ENCODE measurements at regions not wholly inside any gene's neighbourhood (a gene's known extent, or its start where the extent isn't known, plus 50 kb on each side); places are given as distances from the start of the nearest gene placed in this dataset.
"Not testable (repeated sequence)": the region's sequence is repeated elsewhere in the genome, so short reads cannot be mapped to it uniquely, and the experiment has no call there.

DNA sequence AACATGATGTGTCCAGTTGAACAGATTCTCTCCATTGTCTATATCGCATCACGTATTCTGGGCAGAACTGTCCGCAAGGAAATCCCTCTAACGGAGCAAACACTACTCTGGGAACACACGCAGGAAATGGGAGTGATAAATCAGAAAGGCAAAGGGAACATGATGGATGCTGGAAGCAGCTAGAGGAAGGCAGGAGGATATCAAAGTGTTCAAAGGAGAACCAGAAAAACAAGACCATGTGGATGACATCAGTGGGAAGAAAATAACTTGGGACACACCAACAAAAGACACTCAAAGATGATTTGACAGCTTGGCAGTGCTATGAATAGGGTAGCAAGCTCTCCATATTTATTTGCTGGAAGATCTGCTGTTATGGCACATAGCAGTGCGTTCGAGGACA lies 142.9 kb downstream of the PLK2 start:
- DNase-seq: no peak
- Histone ChIP-seq H3K9me3 (ENCODE audit: control insufficient read depth in 1 of 2, low read length in 2 of 2) (no peaks in the 10 kb centered on the region), H3K27me3 (ENCODE audit: insufficient read depth, low read length) (no peaks in the 10 kb centered on the region), H3K27ac (ENCODE audit: low read depth, low read length) (no peak overlapping the region), H3K4me1 (ENCODE audit: insufficient read depth, low read length) (no peaks in the 10 kb centered on the region), H3K36me3 (ENCODE audit: insufficient read depth, low read length) (no peaks in the 10 kb centered on the region), H3K4me3 (ENCODE audit: low read length in 2 of 2) (no peak overlapping the region)
- no peaks in the 10 kb centered on the region for H3K4me1 Mint-ChIP-seq
- ChIA-PET CTCF (ENCODE audit: partially characterized antibody) (no interaction called here), POLR2A (ENCODE audit: partially characterized antibody) (no interaction called here)
- H3K9me3 Mint-ChIP-seq: no peaks in the 10 kb centered on the region
- peaks cover 2 to 4% of the 10 kb centered on the region in 2 donors for H3K27me3 Mint-ChIP-seq
- H3K27ac Mint-ChIP-seq: no peak overlapping the region
- intact Hi-C loops (cut with micrococcal nuclease): no loop called here
- H3K4me3 Mint-ChIP-seq: no peak overlapping the region
- no peaks in the 10 kb centered on the region for H3K36me3 Mint-ChIP-seq

DNA sequence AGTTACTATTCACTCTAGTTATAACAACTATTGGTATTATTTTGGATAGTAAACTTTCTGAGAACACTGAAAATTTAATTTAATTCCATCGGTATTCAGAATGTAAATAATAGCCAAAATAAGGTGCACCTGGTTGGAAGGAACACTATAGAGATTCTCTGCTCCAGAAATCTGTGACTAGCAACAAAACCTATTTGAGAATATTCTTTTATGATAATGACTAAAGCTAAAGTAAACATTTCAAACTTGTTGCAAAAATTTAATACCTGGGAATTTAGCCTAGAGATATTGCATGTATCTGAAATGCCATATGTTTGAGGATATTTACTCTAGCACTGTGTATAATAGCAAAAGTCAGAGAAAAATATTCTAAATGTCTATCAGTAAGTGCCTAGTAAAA lies 144.1 kb downstream of the PLK2 start:
- Histone ChIP-seq H3K4me3 (ENCODE audit: low read length in 2 of 2) (no peak overlapping the region), H3K27ac (ENCODE audit: low read depth, low read length) (no peak overlapping the region), H3K27me3 (ENCODE audit: insufficient read depth, low read length) (no peaks in the 10 kb centered on the region), H3K4me1 (ENCODE audit: insufficient read depth, low read length) (no peaks in the 10 kb centered on the region), H3K36me3 (ENCODE audit: insufficient read depth, low read length) (no peaks in the 10 kb centered on the region), H3K9me3 (ENCODE audit: control insufficient read depth in 1 of 2, low read length in 2 of 2) (no peaks in the 10 kb centered on the region)
- Mint-ChIP-seq H3K36me3 (no peaks in the 10 kb centered on the region), H3K4me3 (no peak overlapping the region), H3K27me3 (peaks cover 2 to 4% of the 10 kb centered on the region in 2 donors), H3K27ac (no peak overlapping the region), H3K4me1 (no peaks in the 10 kb centered on the region), H3K9me3 (no peaks in the 10 kb centered on the region)
- DNase-seq: no peak
- ChIA-PET CTCF (ENCODE audit: partially characterized antibody) (no interaction called here), POLR2A (ENCODE audit: partially characterized antibody) (no interaction called here)
- intact Hi-C loops (cut with micrococcal nuclease): no loop called here

DNA sequence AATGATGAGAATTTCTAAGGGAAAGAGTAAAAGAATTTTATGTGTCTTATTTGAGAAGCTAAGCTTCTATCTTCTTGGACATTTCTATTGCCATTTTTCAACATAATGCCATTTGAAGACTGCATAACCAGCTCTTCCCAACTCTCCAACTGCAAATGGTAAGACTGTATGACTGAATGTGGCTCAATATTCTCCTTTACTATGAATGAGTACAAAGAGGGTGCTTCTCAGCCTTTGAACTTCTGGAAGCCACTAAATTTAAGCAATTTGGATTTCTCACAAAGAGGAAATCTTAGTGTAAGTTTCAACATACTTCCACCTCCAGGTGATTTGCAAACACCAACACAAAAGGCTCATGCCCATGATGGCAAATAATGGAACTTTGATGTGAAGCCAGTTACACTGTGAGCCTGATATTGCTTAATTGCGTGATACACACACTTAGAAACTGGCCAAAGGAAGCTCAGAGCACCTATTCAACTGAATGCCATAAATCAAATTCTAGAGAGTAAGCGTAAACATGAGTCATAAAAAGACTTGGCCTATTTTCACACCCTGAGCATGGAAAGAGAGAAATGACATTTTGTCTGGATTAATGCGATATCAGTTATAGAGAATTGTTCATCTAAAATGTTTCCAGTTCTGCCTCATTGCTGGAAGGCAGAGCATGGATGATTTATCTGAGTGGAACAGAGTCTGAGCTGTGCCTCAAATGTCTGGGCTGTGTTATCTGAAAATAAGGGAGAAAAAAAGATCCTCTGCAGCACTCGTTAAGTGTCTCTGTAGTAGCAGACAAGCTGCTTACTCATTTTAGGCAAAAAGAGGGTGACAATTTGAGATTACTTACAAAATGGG lies 145.3 kb downstream of the PLK2 start:
- H3K4me1 ChIP-seq (ENCODE audit: insufficient read depth, low read length): no peaks in the 10 kb centered on the region
- H3K27me3 ChIP-seq (ENCODE audit: insufficient read depth, low read length): no peaks in the 10 kb centered on the region
- no peak for DNase-seq
- no peaks in the 10 kb centered on the region for H3K9me3 ChIP-seq (ENCODE audit: control insufficient read depth in 1 of 2, low read length in 2 of 2)
- intact Hi-C loops (cut with micrococcal nuclease): no loop called here
- Mint-ChIP-seq H3K36me3 (no peaks in the 10 kb centered on the region), H3K27me3 (peaks cover 2 to 7% of the 10 kb centered on the region in 2 donors), H3K4me3 (no peak overlapping the region), H3K9me3 (peaks cover 0 to 2% (median 0%) of the 10 kb centered on the region in 8 donors), H3K4me1 (no peaks in the 10 kb centered on the region), H3K27ac (no peak overlapping the region)
- no peak overlapping the region for H3K27ac ChIP-seq (ENCODE audit: low read depth, low read length)
- no peak overlapping the region for H3K4me3 ChIP-seq (ENCODE audit: low read length in 2 of 2)
- ChIA-PET POLR2A (ENCODE audit: partially characterized antibody) (no interaction called here), CTCF (ENCODE audit: partially characterized antibody) (no interaction called here)
- H3K36me3 ChIP-seq (ENCODE audit: insufficient read depth, low read length): no peaks in the 10 kb centered on the region

DNA sequence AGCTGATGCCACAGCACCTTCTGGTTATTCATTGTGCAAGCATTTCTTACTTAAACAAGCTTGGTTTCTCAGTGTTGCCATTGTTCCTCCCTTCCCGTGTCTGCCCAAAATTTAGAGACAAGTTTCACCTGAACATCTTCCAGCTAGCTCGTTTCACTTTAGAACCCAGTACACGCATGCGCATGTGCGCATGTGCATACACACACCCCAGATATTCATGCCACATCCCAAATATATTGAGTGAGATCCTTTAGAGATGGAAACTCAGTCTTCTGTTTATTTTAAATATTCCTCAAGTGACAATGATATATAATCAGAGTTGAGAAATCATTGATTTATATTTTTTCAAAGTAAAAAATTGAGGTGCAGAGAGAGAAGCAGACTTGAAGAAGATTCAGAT lies 147.6 kb downstream of the PLK2 start:
- no peaks in the 10 kb centered on the region for H3K27me3 ChIP-seq (ENCODE audit: insufficient read depth, low read length)
- ChIA-PET CTCF (ENCODE audit: partially characterized antibody) (interaction anchor here (0.5 kb wide), 1 partner anchor 149 kb away, joined by 3 read pairs; no protein-coding TSS in a partner anchor), POLR2A (ENCODE audit: partially characterized antibody) (no interaction called here)
- no peak overlapping the region for H3K27ac Mint-ChIP-seq
- no peak overlapping the region for H3K27ac ChIP-seq (ENCODE audit: low read depth, low read length)
- peaks cover 0 to 5% (median 0%) of the 10 kb centered on the region in 8 donors for H3K9me3 Mint-ChIP-seq
- H3K4me3 ChIP-seq (ENCODE audit: low read length in 2 of 2): no peak overlapping the region
- no peaks in the 10 kb centered on the region for H3K36me3 ChIP-seq (ENCODE audit: insufficient read depth, low read length)
- intact Hi-C loops (cut with micrococcal nuclease): no loop called here
- no peak overlapping the region for H3K4me3 Mint-ChIP-seq
- no peak for DNase-seq
- H3K36me3 Mint-ChIP-seq: no peaks in the 10 kb centered on the region
- H3K27me3 Mint-ChIP-seq: peaks cover 2 to 7% of the 10 kb centered on the region in 2 donors
- H3K4me1 Mint-ChIP-seq: no peaks in the 10 kb centered on the region
- H3K9me3 ChIP-seq (ENCODE audit: control insufficient read depth in 1 of 2, low read length in 2 of 2): no peaks in the 10 kb centered on the region
- no peaks in the 10 kb centered on the region for H3K4me1 ChIP-seq (ENCODE audit: insufficient read depth, low read length)

DNA sequence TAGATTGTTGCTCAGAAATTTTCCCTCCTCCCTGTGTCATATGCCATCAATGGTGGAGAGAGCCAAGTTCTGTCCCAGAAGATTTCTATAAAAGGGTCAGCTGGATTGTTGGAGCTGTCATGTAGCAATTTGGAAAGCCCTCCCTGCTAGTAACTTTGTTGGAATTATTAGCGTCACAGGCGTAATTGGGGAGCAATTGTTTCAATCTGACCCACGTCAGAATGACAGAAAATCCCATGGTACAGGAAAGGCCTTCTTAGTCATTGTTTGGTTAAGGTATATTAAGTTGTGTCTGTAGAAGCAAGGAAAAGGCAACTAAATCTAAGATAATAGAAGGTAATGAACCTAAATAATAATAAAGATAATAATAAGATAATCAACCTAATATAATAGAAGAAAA lies 148.4 kb downstream of the PLK2 start:
- H3K27ac Mint-ChIP-seq: no peak overlapping the region
- H3K4me1 Mint-ChIP-seq: no peaks in the 10 kb centered on the region
- no peak overlapping the region for H3K4me3 Mint-ChIP-seq
- no peaks in the 10 kb centered on the region for H3K4me1 ChIP-seq (ENCODE audit: insufficient read depth, low read length)
- H3K4me3 ChIP-seq (ENCODE audit: low read length in 2 of 2): no peak overlapping the region
- no peaks in the 10 kb centered on the region for H3K36me3 ChIP-seq (ENCODE audit: insufficient read depth, low read length)
- intact Hi-C loops (cut with micrococcal nuclease): no loop called here
- H3K27ac ChIP-seq (ENCODE audit: low read depth, low read length): no peak overlapping the region
- H3K9me3 Mint-ChIP-seq: peaks cover 0 to 5% (median 0%) of the 10 kb centered on the region in 8 donors
- no peaks in the 10 kb centered on the region for H3K9me3 ChIP-seq (ENCODE audit: control insufficient read depth in 1 of 2, low read length in 2 of 2)
- ChIA-PET POLR2A (ENCODE audit: partially characterized antibody) (no interaction called here), CTCF (ENCODE audit: partially characterized antibody) (no interaction called here)
- H3K27me3 ChIP-seq (ENCODE audit: insufficient read depth, low read length): no peaks in the 10 kb centered on the region
- H3K27me3 Mint-ChIP-seq: peaks cover 2 to 7% of the 10 kb centered on the region in 2 donors
- DNase-seq: no peak
- H3K36me3 Mint-ChIP-seq: no peaks in the 10 kb centered on the region

DNA sequence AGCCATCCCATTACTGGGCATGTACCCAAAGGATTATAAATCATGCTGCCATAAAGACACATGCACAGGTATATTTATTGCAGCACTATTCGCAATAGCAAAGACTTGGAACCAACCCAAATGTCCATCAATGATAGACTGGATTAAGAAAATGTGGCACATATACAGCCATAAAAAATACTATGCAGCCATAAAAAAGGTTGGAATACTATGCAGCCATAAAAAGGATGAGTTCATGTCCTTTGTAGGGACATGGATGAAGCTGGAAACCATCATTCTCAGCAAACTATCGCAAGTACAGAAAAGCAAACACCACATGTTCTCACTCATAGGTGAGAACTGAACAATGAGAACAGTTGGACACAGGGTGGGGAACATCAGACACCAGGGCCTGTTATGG lies 151.5 kb downstream of the PLK2 start:
- H3K9me3 Mint-ChIP-seq; DNase-seq; H3K4me3 Mint-ChIP-seq; H3K27me3 ChIP-seq (ENCODE audit: insufficient read depth, low read length); H3K36me3 ChIP-seq (ENCODE audit: insufficient read depth, low read length); H3K4me1 ChIP-seq (ENCODE audit: insufficient read depth, low read length); H3K4me1 Mint-ChIP-seq; CTCF ChIA-PET (ENCODE audit: partially characterized antibody); H3K9me3 ChIP-seq (ENCODE audit: control insufficient read depth in 1 of 2, low read length in 2 of 2); H3K36me3 Mint-ChIP-seq; H3K4me3 ChIP-seq (ENCODE audit: low read length in 2 of 2); POLR2A ChIA-PET (ENCODE audit: partially characterized antibody); intact Hi-C loops (cut with micrococcal nuclease); H3K27me3 Mint-ChIP-seq; H3K27ac ChIP-seq (ENCODE audit: low read depth, low read length); H3K27ac Mint-ChIP-seq: not testable (repeated sequence)

DNA sequence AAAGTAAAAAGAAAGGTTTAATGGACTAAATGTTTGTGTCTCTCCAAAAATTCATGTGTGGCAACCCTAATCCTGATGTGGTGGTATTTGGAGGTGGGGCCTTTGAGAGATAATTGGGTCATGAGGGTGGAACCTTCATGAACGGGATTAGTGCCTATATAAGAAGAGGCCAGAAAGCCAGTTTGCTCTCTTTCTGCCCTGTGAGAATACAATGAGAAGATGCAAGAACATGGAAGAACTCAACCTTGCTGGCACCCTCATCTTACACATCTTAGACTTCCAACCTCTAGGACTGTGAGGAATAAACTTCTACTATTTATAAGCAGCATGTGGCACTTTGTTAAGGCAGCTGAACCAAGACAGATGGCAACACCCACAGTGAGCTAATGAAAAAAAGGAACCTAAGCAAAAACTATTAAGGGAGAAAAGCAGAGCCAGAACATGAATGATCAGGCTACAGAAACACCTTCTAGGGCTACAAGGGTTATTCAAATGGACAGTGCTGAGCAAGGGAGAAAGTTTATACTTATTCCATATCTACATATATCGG lies 159.5 kb downstream of the PLK2 start:
- H3K27me3 Mint-ChIP-seq: no peaks in the 10 kb centered on the region
- peaks cover 0 to 3% (median 0%) of the 10 kb centered on the region in 8 donors for H3K9me3 Mint-ChIP-seq
- Histone ChIP-seq H3K27me3 (ENCODE audit: insufficient read depth, low read length) (no peaks in the 10 kb centered on the region), H3K27ac (ENCODE audit: low read depth, low read length) (no peak overlapping the region), H3K4me3 (ENCODE audit: low read length in 2 of 2) (no peak overlapping the region), H3K4me1 (ENCODE audit: insufficient read depth, low read length) (no peaks in the 10 kb centered on the region), H3K36me3 (ENCODE audit: insufficient read depth, low read length) (no peaks in the 10 kb centered on the region), H3K9me3 (ENCODE audit: control insufficient read depth in 1 of 2, low read length in 2 of 2) (no peaks in the 10 kb centered on the region)
- no peaks in the 10 kb centered on the region for H3K4me1 Mint-ChIP-seq
- H3K27ac Mint-ChIP-seq: no peak overlapping the region
- DNase-seq: no peak
- intact Hi-C loops (cut with micrococcal nuclease): no loop called here
- ChIA-PET CTCF (ENCODE audit: partially characterized antibody) (no interaction called here), POLR2A (ENCODE audit: partially characterized antibody) (no interaction called here)
- no peaks in the 10 kb centered on the region for H3K36me3 Mint-ChIP-seq
- no peak overlapping the region for H3K4me3 Mint-ChIP-seq

Data from CD4-positive, alpha-beta memory T cell (primary cell).